ENCODE measurements at regions not wholly inside any gene's neighbourhood (a gene's known extent, or its start where the extent isn't known, plus 50 kb on each side); places are given as distances from the start of the nearest gene placed in this dataset.

- H3K4me3 Mint-ChIP-seq = no peak overlapping the region
- ATAC-seq = peak; percentile 53; the same call in 1 of the 2 replicates
- H3K27me3 Mint-ChIP-seq (ENCODE audit: low read depth) = no peaks in the 10 kb centered on the region
- ChIA-PET POLR2A (no interaction called here), CTCF (no interaction called here)
- no peaks in the 10 kb centered on the region for H3K36me3 Mint-ChIP-seq
- no peak for DNase-seq (ENCODE audit: low spot score)
- H3K27ac Mint-ChIP-seq = no peak overlapping the region
- H3K9me3 Mint-ChIP-seq = no peaks in the 10 kb centered on the region
- H3K4me1 Mint-ChIP-seq = peaks cover 22% of the 10 kb centered on the region
- TF ChIP-seq, protein P1, sequence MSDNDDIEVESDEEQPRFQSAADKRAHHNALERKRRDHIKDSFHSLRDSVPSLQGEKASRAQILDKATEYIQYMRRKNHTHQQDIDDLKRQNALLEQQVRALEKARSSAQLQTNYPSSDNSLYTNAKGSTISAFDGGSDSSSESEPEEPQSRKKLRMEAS (CRISPR knock-in tag; IDR thresholded peaks at IDR 0.05) = no peak
- TF ChIP-seq GRHL2 (CRISPR knock-in tag; IDR thresholded peaks at IDR 0.05; ENCODE audit: insufficient replicate concordance, severe bottlenecking) (no peak), RORB (CRISPR knock-in tag; IDR thresholded peaks at IDR 0.05) (no peak), AFF4 (CRISPR knock-in tag; IDR thresholded peaks at IDR 0.05; ENCODE audit: borderline replicate concordance) (no peak), FOXJ3 (CRISPR knock-in tag; IDR thresholded peaks at IDR 0.05; ENCODE audit: borderline replicate concordance) (no peak), ATF6 (CRISPR knock-in tag; IDR thresholded peaks at IDR 0.05) (no peak), USF1 (CRISPR knock-in tag; IDR thresholded peaks at IDR 0.05) (no peak), ARID4B (CRISPR knock-in tag; IDR thresholded peaks at IDR 0.05; ENCODE audit: borderline replicate concordance) (no peak), OVOL2 (CRISPR knock-in tag; IDR thresholded peaks at IDR 0.05; ENCODE audit: borderline replicate concordance) (no peak), ETV6 (CRISPR knock-in tag; IDR thresholded peaks at IDR 0.05) (no peak), CTCF (IDR thresholded peaks at IDR 0.05) (no peak), TCF7 (CRISPR knock-in tag; IDR thresholded peaks at IDR 0.05; ENCODE audit: low read depth) (no peak), JUN (CRISPR knock-in tag; IDR thresholded peaks at IDR 0.05) (no peak), STAT6 (CRISPR knock-in tag; conservative IDR thresholded peaks at IDR 0.05; ENCODE audit: low read depth) (no peak), ATF1 (CRISPR knock-in tag; IDR thresholded peaks at IDR 0.05) (no peak), MXD4 (CRISPR knock-in tag; IDR thresholded peaks at IDR 0.05; ENCODE audit: borderline replicate concordance) (no peak)
- TF ChIP-seq, protein P2, sequence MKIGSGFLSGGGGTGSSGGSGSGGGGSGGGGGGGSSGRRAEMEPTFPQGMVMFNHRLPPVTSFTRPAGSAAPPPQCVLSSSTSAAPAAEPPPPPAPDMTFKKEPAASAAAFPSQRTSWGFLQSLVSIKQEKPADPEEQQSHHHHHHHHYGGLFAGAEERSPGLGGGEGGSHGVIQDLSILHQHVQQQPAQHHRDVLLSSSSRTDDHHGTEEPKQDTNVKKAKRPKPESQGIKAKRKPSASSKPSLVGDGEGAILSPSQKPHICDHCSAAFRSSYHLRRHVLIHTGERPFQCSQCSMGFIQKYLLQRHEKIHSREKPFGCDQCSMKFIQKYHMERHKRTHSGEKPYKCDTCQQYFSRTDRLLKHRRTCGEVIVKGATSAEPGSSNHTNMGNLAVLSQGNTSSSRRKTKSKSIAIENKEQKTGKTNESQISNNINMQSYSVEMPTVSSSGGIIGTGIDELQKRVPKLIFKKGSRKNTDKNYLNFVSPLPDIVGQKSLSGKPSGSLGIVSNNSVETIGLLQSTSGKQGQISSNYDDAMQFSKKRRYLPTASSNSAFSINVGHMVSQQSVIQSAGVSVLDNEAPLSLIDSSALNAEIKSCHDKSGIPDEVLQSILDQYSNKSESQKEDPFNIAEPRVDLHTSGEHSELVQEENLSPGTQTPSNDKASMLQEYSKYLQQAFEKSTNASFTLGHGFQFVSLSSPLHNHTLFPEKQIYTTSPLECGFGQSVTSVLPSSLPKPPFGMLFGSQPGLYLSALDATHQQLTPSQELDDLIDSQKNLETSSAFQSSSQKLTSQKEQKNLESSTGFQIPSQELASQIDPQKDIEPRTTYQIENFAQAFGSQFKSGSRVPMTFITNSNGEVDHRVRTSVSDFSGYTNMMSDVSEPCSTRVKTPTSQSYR (CRISPR knock-in tag; IDR thresholded peaks at IDR 0.05) = no peak
Measured at GRCh38 chr12:108462686-108463085, 52.4 kb upstream of the FICD start.
